ENCODE measurements at regions not wholly inside any gene's neighbourhood (a gene's known extent, or its start where the extent isn't known, plus 50 kb on each side); places are given as distances from the start of the nearest gene placed in this dataset.

GRCh38 chr6:48194596-48195295 is 83.7 kb upstream of the PTCHD4 start:
- TF ChIP-seq CTCF (IDR thresholded peaks at IDR 0.05): no peak
- ATAC-seq (ENCODE audit: low read depth) (no peak), DNase-seq (no peak)
- ChIA-PET POLR2A (no interaction called here), CTCF (no interaction called here)
- Mint-ChIP-seq H3K4me1 (no peaks in the 10 kb centered on the region), H3K27me3 (no peaks in the 10 kb centered on the region), H3K4me3 (no peak overlapping the region), H3K27ac (no peak overlapping the region), H3K36me3 (ENCODE audit: low read depth) (no peaks in the 10 kb centered on the region), H3K9me3 (peaks cover 5% of the 10 kb centered on the region)
- intact Hi-C loops (cut with micrococcal nuclease): no loop called here

GRCh38 chr6:48188158-48188557 is 77.2 kb upstream of the PTCHD4 start:
- H3K4me1 Mint-ChIP-seq: no peaks in the 10 kb centered on the region
- no peaks in the 10 kb centered on the region for H3K36me3 Mint-ChIP-seq (ENCODE audit: low read depth)
- H3K27ac Mint-ChIP-seq: no peak overlapping the region
- no peak overlapping the region for H3K4me3 Mint-ChIP-seq
- intact Hi-C loops (cut with micrococcal nuclease): no loop called here
- no peaks in the 10 kb centered on the region for H3K27me3 Mint-ChIP-seq
- ChIA-PET POLR2A (no interaction called here), CTCF (no interaction called here)
- TF ChIP-seq CTCF (IDR thresholded peaks at IDR 0.05): no peak
- DNase-seq (no peak), ATAC-seq (ENCODE audit: low read depth) (no peak)
- no peaks in the 10 kb centered on the region for H3K9me3 Mint-ChIP-seq

- ChIA-PET POLR2A (no interaction called here), CTCF (no interaction called here)
- no peak for TF ChIP-seq CTCF (IDR thresholded peaks at IDR 0.05)
- H3K4me3 Mint-ChIP-seq: no peak overlapping the region
- no peak for DNase-seq
- no peaks in the 10 kb centered on the region for H3K27me3 Mint-ChIP-seq
- H3K4me1 Mint-ChIP-seq: no peaks in the 10 kb centered on the region
- peaks cover 3% of the 10 kb centered on the region for H3K9me3 Mint-ChIP-seq
- intact Hi-C loops (cut with micrococcal nuclease): no loop called here
- ATAC-seq (ENCODE audit: low read depth): no peak
- H3K27ac Mint-ChIP-seq: no peak overlapping the region
- H3K36me3 Mint-ChIP-seq (ENCODE audit: low read depth): no peaks in the 10 kb centered on the region
Measured at GRCh38 chr6:48186746-48187145, 75.7 kb upstream of the PTCHD4 start.

- H3K4me1 Mint-ChIP-seq: no peaks in the 10 kb centered on the region
- H3K4me3 Mint-ChIP-seq: no peak overlapping the region
- CTCF ChIA-PET: no interaction called here
- no peaks in the 10 kb centered on the region for H3K36me3 Mint-ChIP-seq (ENCODE audit: low read depth)
- intact Hi-C loops (cut with micrococcal nuclease): no loop called here
- no peak overlapping the region for H3K27ac Mint-ChIP-seq
- TF ChIP-seq CTCF (IDR thresholded peaks at IDR 0.05): no peak
- POLR2A ChIA-PET: no interaction called here
- H3K9me3 Mint-ChIP-seq: peaks cover 3% of the 10 kb centered on the region
- ATAC-seq (ENCODE audit: low read depth) (no peak), DNase-seq (no peak)
- H3K27me3 Mint-ChIP-seq: no peaks in the 10 kb centered on the region
Measured at GRCh38 chr6:48184648-48185047, 73.7 kb upstream of the PTCHD4 start.

- no peaks in the 10 kb centered on the region for H3K36me3 Mint-ChIP-seq (ENCODE audit: low read depth)
- intact Hi-C loops (cut with micrococcal nuclease): no loop called here
- CTCF ChIA-PET: no interaction called here
Measured at GRCh38 chr6:48183811-48184605, 73.0 kb upstream of the PTCHD4 start.

More at GRCh38 chr6:48183811-48184605, 73.0 kb upstream of the PTCHD4 start:
- Mint-ChIP-seq H3K9me3 (peaks cover 3% of the 10 kb centered on the region), H3K27ac (no peak overlapping the region), H3K4me3 (no peak overlapping the region), H3K4me1 (no peaks in the 10 kb centered on the region), H3K27me3 (no peaks in the 10 kb centered on the region)
- DNase-seq: no peak
- POLR2A ChIA-PET: no interaction called here
- no peak for TF ChIP-seq CTCF (IDR thresholded peaks at IDR 0.05)
- no peak for ATAC-seq (ENCODE audit: low read depth)
